ENCODE measurements at regions not wholly inside any gene's neighbourhood (a gene's known extent, or its start where the extent isn't known, plus 50 kb on each side); places are given as distances from the start of the nearest gene placed in this dataset.

DNA sequence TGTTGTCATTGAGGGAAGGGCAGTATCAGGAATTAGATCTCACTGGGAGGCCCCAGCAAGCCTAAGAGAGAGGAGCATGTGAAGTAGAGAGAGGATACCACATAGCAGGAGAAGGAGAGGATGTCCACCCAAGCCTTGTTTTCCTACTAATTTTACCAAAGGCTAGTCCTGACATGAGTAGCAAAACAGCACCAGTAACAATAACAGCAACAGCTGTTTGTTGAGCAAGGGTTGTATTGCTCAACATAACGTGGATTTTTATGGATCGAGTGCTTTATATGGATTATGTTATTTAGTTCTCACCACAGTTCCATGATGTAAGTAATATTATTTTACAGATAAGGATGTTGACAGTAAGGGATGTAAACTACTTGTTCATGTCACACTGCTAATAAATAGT is 135.2 kb upstream of the DLX6 start:
- no peak overlapping the region for H3K27ac ChIP-seq (ENCODE audit: low read depth in 1 of 2, low read length in 2 of 2)
- no peak overlapping the region for H3K9ac ChIP-seq (ENCODE audit: low read depth in 1 of 2, low read length in 2 of 2)
- H3K27me3 ChIP-seq (ENCODE audit: control insufficient read depth in 4 of 4, insufficient read depth in 4 of 4, low read length in 3 of 4): no peaks in the 10 kb centered on the region
- WGBS: 60% methylated on average over 2 of the region's 2 CpGs
- no peak for TF ChIP-seq SP1 (IDR thresholded peaks at IDR 0.05)
- TF ChIP-seq EGR1 (IDR thresholded peaks at IDR 0.05; ENCODE audit: low read depth in 2 of 2): no peak
- TF ChIP-seq RAD21 (IDR thresholded peaks at IDR 0.05): no peak
- no peak for TF ChIP-seq ATF3 (IDR thresholded peaks at IDR 0.05)
- TF ChIP-seq RXRA (IDR thresholded peaks at IDR 0.05): no peak
- no peak for TF ChIP-seq JUND (IDR thresholded peaks at IDR 0.05)
- no peak for TF ChIP-seq MAX (IDR thresholded peaks at IDR 0.05)
- TF ChIP-seq, protein P1, sequence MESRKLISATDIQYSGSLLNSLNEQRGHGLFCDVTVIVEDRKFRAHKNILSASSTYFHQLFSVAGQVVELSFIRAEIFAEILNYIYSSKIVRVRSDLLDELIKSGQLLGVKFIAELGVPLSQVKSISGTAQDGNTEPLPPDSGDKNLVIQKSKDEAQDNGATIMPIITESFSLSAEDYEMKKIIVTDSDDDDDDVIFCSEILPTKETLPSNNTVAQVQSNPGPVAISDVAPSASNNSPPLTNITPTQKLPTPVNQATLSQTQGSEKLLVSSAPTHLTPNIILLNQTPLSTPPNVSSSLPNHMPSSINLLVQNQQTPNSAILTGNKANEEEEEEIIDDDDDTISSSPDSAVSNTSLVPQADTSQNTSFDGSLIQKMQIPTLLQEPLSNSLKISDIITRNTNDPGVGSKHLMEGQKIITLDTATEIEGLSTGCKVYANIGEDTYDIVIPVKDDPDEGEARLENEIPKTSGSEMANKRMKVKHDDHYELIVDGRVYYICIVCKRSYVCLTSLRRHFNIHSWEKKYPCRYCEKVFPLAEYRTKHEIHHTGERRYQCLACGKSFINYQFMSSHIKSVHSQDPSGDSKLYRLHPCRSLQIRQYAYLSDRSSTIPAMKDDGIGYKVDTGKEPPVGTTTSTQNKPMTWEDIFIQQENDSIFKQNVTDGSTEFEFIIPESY (IDR thresholded peaks at IDR 0.05): no peak
- no peak for TF ChIP-seq CTCF (IDR thresholded peaks at IDR 0.05; ENCODE audit: low read depth, low read length, missing input control)
- no peak for TF ChIP-seq FOXA2 (IDR thresholded peaks at IDR 0.05)
- TF ChIP-seq NR2F2 (IDR thresholded peaks at IDR 0.05): no peak
- no peaks in the 10 kb centered on the region for H3K36me3 ChIP-seq (ENCODE audit: control insufficient read depth in 4 of 4, insufficient read depth in 3 of 4, low read depth in 1 of 4, low read length in 3 of 4)
- H3K4me3 ChIP-seq (ENCODE audit: low read depth in 1 of 3, low read length in 3 of 3): no peak overlapping the region
- no peaks in the 10 kb centered on the region for H3K9me3 ChIP-seq (ENCODE audit: control insufficient read depth in 4 of 4, low read length in 3 of 4)
- H3K4me1 ChIP-seq (ENCODE audit: control insufficient read depth in 4 of 4, insufficient read depth in 4 of 4, low read length in 3 of 4): no peaks in the 10 kb centered on the region
- no peak for DNase-seq (ENCODE audit: low spot score)

DNA sequence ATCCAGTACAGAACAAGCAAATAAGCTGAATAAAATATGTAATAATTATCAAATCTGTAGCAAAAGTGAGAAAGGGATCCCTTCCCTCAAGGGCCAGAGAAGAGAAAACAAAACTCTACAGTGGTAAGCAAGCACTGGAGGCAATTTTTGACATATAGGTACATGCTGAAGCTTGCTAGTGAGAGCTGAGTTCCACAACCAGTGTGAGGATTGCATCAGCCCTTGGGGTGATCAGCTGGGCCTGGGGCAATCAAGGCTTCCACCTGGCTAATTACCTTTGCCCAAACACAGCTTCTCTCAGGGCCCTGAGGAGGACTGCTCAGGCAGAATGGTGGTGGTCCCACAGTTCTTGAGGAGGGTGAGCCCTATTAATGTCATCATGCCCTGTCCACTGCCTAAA is 134.4 kb upstream of the DLX6 start:
- Histone ChIP-seq H3K27me3 (ENCODE audit: control insufficient read depth in 4 of 4, insufficient read depth in 4 of 4, low read length in 3 of 4) (no peaks in the 10 kb centered on the region), H3K4me3 (ENCODE audit: low read depth in 1 of 3, low read length in 3 of 3) (no peak overlapping the region), H3K9me3 (ENCODE audit: control insufficient read depth in 4 of 4, low read length in 3 of 4) (no peaks in the 10 kb centered on the region), H3K36me3 (ENCODE audit: control insufficient read depth in 4 of 4, insufficient read depth in 3 of 4, low read depth in 1 of 4, low read length in 3 of 4) (no peaks in the 10 kb centered on the region), H3K4me1 (ENCODE audit: control insufficient read depth in 4 of 4, insufficient read depth in 4 of 4, low read length in 3 of 4) (no peaks in the 10 kb centered on the region), H3K27ac (ENCODE audit: low read depth in 1 of 2, low read length in 2 of 2) (no peak overlapping the region), H3K9ac (ENCODE audit: low read depth in 1 of 2, low read length in 2 of 2) (no peak overlapping the region)
- TF ChIP-seq CTCF (IDR thresholded peaks at IDR 0.05; ENCODE audit: low read depth, low read length, missing input control) (no peak), FOXA1 (IDR thresholded peaks at IDR 0.05) (no peak), REST (IDR thresholded peaks at IDR 0.05) (no peak), GABPA (IDR thresholded peaks at IDR 0.05 in 1 of 2, conservative IDR thresholded peaks at IDR 0.05 in 1 of 2) (no peak), ATF3 (IDR thresholded peaks at IDR 0.05) (no peak), YY1 (IDR thresholded peaks at IDR 0.05) (no peak), EGR1 (IDR thresholded peaks at IDR 0.05; ENCODE audit: low read depth in 2 of 2) (no peak), JUND (IDR thresholded peaks at IDR 0.05) (no peak), RXRA (IDR thresholded peaks at IDR 0.05) (no peak), TAF1 (conservative IDR thresholded peaks at IDR 0.05) (no peak), RAD21 (IDR thresholded peaks at IDR 0.05) (no peak), MAX (IDR thresholded peaks at IDR 0.05) (no peak), HNF4G (IDR thresholded peaks at IDR 0.05) (no peak), SP1 (IDR thresholded peaks at IDR 0.05) (no peak), FOXA2 (IDR thresholded peaks at IDR 0.05) (no peak), NR2F2 (IDR thresholded peaks at IDR 0.05) (no peak), HNF4A (conservative IDR thresholded peaks at IDR 0.05) (no peak)
- TF ChIP-seq, protein P1 (IDR thresholded peaks at IDR 0.05): no peak
- DNase-seq (ENCODE audit: low spot score): no peak
